ENCODE measurements at regions not wholly inside any gene's neighbourhood (a gene's known extent, or its start where the extent isn't known, plus 50 kb on each side); places are given as distances from the start of the nearest gene placed in this dataset.

- TF ChIP-seq POLR2A (IDR thresholded peaks at IDR 0.05) (no peak), POLR2AphosphoS5 (IDR thresholded peaks at IDR 0.05) (no peak)
- TF ChIP-seq, protein P1, sequence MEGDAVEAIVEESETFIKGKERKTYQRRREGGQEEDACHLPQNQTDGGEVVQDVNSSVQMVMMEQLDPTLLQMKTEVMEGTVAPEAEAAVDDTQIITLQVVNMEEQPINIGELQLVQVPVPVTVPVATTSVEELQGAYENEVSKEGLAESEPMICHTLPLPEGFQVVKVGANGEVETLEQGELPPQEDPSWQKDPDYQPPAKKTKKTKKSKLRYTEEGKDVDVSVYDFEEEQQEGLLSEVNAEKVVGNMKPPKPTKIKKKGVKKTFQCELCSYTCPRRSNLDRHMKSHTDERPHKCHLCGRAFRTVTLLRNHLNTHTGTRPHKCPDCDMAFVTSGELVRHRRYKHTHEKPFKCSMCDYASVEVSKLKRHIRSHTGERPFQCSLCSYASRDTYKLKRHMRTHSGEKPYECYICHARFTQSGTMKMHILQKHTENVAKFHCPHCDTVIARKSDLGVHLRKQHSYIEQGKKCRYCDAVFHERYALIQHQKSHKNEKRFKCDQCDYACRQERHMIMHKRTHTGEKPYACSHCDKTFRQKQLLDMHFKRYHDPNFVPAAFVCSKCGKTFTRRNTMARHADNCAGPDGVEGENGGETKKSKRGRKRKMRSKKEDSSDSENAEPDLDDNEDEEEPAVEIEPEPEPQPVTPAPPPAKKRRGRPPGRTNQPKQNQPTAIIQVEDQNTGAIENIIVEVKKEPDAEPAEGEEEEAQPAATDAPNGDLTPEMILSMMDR (IDR thresholded peaks at IDR 0.05): no peak
These were observed 232.0 kb downstream of the PLK2 start for GRCh38 chr5:58227858-58228257.
